Glutamatergic neuron (in vitro differentiated cells): ENCODE measurements at regions not wholly inside any gene's neighbourhood (a gene's known extent, or its start where the extent isn't known, plus 50 kb on each side); places are given as distances from the start of the nearest gene placed in this dataset.

Source experiments
- DNase-seq: peaks from one replicate; pipeline ENCODE4 v3.0.0; 2022
- H3K27ac Mint-ChIP-seq: one replicate; pipeline ENCODE4 v1.8.0; 2020; ENCODE audit warnings: mild to moderate bottlenecking, mixed read lengths, inconsistent platforms; ENCODE audit not compliant: unreplicated experiment
- H3K27me3 Mint-ChIP-seq: one replicate; pipeline ENCODE4 v1.8.0; 2020; ENCODE audit warnings: mild to moderate bottlenecking, moderate library complexity, mixed read lengths, inconsistent platforms; ENCODE audit not compliant: unreplicated experiment
- H3K36me3 Mint-ChIP-seq: one replicate; pipeline ENCODE4 v1.8.0; 2020; ENCODE audit warnings: mild to moderate bottlenecking, mixed read lengths, inconsistent platforms; ENCODE audit not compliant: unreplicated experiment
- H3K4me1 Mint-ChIP-seq: one replicate; pipeline ENCODE4 v1.8.0; 2020; ENCODE audit warnings: mild to moderate bottlenecking, low read depth, mixed read lengths, inconsistent platforms; ENCODE audit not compliant: unreplicated experiment
- H3K4me3 Mint-ChIP-seq: one replicate; pipeline ENCODE4 v1.8.0; 2020; ENCODE audit warnings: mild to moderate bottlenecking, mixed read lengths, inconsistent platforms; ENCODE audit not compliant: unreplicated experiment
- H3K9me3 Mint-ChIP-seq: one replicate; pipeline ENCODE4 v1.8.0; 2020; ENCODE audit warnings: mild to moderate bottlenecking, moderate library complexity, mixed read lengths, inconsistent platforms; ENCODE audit not compliant: unreplicated experiment
- TF ChIP-seq, protein P1 (sequence below): fragments of 200-600 bp; sonication (generic); IDR thresholded peaks from one replicate; pipeline ENCODE4 v1.5.0; 2021; ENCODE audit not compliant: partially characterized antibody, unreplicated experiment

DNA sequence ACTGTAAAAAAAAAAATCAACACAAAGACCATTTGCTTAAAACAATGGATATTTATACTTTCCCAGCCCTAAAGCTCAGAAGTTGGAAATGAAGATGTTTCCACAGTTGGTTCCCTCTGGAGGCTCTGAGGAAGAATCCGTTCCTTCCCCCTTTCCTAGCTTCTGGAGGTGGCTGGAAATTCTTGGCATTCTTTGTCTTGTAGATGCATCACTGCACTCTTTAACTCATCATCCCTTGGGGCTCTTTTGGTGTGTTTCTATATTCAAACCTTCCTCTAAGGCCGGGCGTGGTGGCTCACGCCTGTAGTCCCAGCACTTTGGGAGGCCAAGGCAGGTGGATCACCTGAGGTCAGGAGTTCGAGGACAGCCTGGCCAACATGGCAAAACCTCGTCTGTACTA, 78.7 kb downstream of the VCX3A start:
- no peaks in the 10 kb centered on the region for H3K9me3 Mint-ChIP-seq
- no peaks in the 10 kb centered on the region for H3K4me1 Mint-ChIP-seq
- TF ChIP-seq, protein P1, sequence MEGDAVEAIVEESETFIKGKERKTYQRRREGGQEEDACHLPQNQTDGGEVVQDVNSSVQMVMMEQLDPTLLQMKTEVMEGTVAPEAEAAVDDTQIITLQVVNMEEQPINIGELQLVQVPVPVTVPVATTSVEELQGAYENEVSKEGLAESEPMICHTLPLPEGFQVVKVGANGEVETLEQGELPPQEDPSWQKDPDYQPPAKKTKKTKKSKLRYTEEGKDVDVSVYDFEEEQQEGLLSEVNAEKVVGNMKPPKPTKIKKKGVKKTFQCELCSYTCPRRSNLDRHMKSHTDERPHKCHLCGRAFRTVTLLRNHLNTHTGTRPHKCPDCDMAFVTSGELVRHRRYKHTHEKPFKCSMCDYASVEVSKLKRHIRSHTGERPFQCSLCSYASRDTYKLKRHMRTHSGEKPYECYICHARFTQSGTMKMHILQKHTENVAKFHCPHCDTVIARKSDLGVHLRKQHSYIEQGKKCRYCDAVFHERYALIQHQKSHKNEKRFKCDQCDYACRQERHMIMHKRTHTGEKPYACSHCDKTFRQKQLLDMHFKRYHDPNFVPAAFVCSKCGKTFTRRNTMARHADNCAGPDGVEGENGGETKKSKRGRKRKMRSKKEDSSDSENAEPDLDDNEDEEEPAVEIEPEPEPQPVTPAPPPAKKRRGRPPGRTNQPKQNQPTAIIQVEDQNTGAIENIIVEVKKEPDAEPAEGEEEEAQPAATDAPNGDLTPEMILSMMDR: no peak
- no peaks in the 10 kb centered on the region for H3K27me3 Mint-ChIP-seq
- H3K4me3 Mint-ChIP-seq: no peak overlapping the region
- DNase-seq: no peak
- no peaks in the 10 kb centered on the region for H3K36me3 Mint-ChIP-seq
- no peak overlapping the region for H3K27ac Mint-ChIP-seq

DNA sequence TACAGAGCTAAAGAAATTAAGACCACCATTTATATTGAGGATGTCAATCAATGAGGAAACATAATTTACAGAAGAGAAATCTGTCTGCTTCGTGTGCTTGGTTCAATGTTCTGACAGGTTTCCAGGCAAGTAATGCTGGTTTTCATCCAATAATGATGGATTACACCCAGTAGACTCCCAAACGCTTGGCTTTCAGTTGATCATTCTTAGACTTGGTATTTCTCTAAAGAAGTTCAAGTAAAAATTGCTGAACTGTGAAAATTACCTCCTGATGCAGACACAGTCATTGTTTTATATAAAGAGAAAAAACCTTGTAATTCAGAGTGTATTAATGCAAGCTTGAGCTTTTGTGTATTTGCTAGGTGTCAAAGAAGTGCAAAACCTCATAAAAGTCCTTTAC, 85.0 kb downstream of the VCX3A start:
- TF ChIP-seq, protein P1: no peak
- H3K27me3 Mint-ChIP-seq: no peaks in the 10 kb centered on the region
- no peaks in the 10 kb centered on the region for H3K9me3 Mint-ChIP-seq
- no peaks in the 10 kb centered on the region for H3K36me3 Mint-ChIP-seq
- DNase-seq: no peak
- no peak overlapping the region for H3K27ac Mint-ChIP-seq
- no peak overlapping the region for H3K4me3 Mint-ChIP-seq
- H3K4me1 Mint-ChIP-seq: peaks cover 2% of the 10 kb centered on the region

DNA sequence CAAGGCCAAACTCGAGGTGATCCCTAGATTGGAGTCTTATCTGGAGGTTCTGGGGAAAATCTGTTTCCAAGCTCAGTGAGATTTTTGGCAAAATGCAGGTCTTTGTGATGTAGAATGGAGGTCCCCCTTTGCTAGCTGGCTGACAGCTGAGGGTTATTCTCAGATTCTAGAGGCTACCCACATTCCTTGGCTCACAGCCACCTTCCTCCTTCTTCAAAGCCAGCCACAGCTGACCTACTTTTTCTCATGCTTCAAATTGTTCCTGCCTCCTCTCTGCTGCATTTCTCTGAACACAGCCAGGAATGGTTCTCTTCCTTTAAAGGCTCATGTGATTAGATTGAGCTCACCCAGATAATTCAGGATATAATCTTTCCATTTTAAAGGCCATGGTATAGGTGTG, 86.9 kb downstream of the VCX3A start:
- DNase-seq: no peak
- no peaks in the 10 kb centered on the region for H3K27me3 Mint-ChIP-seq
- no peaks in the 10 kb centered on the region for H3K9me3 Mint-ChIP-seq

DNA sequence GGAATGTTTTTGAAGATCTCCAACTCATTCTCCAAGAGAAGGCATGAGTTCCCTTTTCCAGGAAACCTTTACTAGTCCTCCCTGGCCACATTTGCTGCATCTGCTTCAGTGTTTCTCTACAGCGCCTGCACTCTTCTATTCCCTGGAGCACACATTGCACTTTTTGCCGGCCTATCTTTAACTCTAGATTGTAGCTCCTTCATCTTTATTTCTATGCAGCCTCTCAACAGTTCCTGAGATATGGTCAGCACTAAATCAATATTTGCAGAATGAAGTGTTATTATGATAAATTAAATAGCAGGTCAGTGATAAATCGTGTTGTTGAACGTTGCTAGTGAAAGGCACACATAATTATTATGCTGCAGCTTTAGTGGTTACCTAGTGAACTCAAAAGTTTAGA, 88.3 kb downstream of the VCX3A start:
- H3K4me3 Mint-ChIP-seq: no peak overlapping the region
- peaks cover 2% of the 10 kb centered on the region for H3K4me1 Mint-ChIP-seq
- no peak for DNase-seq
- no peaks in the 10 kb centered on the region for H3K27me3 Mint-ChIP-seq
- no peaks in the 10 kb centered on the region for H3K36me3 Mint-ChIP-seq
- TF ChIP-seq, protein P1: no peak
- no peak overlapping the region for H3K27ac Mint-ChIP-seq
- H3K9me3 Mint-ChIP-seq: no peaks in the 10 kb centered on the region

More for the DNA sequence above, 86.9 kb downstream of the VCX3A start:
- Mint-ChIP-seq H3K36me3 (no peaks in the 10 kb centered on the region), H3K4me1 (peaks cover 2% of the 10 kb centered on the region), H3K27ac (no peak overlapping the region), H3K4me3 (no peak overlapping the region)
- TF ChIP-seq, protein P1: no peak

DNA sequence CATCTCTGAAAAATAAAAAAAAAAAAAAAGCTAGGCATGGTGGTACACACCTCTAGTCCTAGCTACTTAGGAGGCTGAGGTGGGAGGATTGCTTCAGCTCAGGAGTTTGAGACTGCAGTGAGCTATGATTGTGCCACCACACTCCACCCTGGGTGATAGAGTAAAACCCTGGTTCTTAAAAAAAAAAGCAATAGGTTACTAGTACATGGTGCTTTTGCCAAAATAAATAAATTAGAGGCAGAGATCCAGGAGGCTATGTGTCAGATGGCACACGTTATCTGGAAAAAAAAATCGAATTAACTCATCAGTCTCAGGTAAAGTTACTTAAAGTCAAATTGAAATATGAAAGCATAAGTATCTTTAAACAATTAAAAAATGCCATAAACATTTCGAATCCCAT, 94.3 kb downstream of the VCX3A start:
- Mint-ChIP-seq H3K4me1 (no peaks in the 10 kb centered on the region), H3K4me3 (no peak overlapping the region), H3K9me3 (no peaks in the 10 kb centered on the region), H3K27ac (no peak overlapping the region), H3K36me3 (no peaks in the 10 kb centered on the region), H3K27me3 (no peaks in the 10 kb centered on the region)
- TF ChIP-seq, protein P1: no peak
- no peak for DNase-seq
